ENCODE measurements at regions not wholly inside any gene's neighbourhood (a gene's known extent, or its start where the extent isn't known, plus 50 kb on each side); places are given as distances from the start of the nearest gene placed in this dataset.

GRCh38 chr2:199589306-199589705 is 131.6 kb upstream of the SATB2 start:
- no peak for TF ChIP-seq CTCF (conservative IDR thresholded peaks at IDR 0.05; ENCODE audit: low read length)
- no peak for TF ChIP-seq EZH2phosphoT487 (IDR thresholded peaks at IDR 0.05; ENCODE audit: borderline replicate concordance, low read depth, low read length)

All from OCI-LY7 (cell line).